ENCODE measurements at regions not wholly inside any gene's neighbourhood (a gene's known extent, or its start where the extent isn't known, plus 50 kb on each side); places are given as distances from the start of the nearest gene placed in this dataset.

- Histone ChIP-seq H3K4me1 (ENCODE audit: control insufficient read depth, insufficient read depth, low read length) (peaks cover 13% of the 10 kb centered on the region), H3K9ac (ENCODE audit: low read length in 2 of 2) (no peak overlapping the region), H3K27ac (ENCODE audit: low read length) (no peak overlapping the region), H3K4me3 (ENCODE audit: low read length in 2 of 2) (no peak overlapping the region), H3K27me3 (ENCODE audit: control insufficient read depth in 1 of 2, insufficient read depth in 2 of 2, low read length in 2 of 2) (no peaks in the 10 kb centered on the region), H3K36me3 (ENCODE audit: control insufficient read depth in 2 of 2, insufficient read depth in 2 of 2, low read length in 2 of 2) (peaks cover 0 to under 1% of the 10 kb centered on the region in 2 donors), H3K9me3 (ENCODE audit: control insufficient read depth in 2 of 2, low read length in 2 of 2) (no peaks in the 10 kb centered on the region)
Measured at GRCh38 chr7:131026297-131027000, 292.4 kb upstream of the KLF14 start.

DNA sequence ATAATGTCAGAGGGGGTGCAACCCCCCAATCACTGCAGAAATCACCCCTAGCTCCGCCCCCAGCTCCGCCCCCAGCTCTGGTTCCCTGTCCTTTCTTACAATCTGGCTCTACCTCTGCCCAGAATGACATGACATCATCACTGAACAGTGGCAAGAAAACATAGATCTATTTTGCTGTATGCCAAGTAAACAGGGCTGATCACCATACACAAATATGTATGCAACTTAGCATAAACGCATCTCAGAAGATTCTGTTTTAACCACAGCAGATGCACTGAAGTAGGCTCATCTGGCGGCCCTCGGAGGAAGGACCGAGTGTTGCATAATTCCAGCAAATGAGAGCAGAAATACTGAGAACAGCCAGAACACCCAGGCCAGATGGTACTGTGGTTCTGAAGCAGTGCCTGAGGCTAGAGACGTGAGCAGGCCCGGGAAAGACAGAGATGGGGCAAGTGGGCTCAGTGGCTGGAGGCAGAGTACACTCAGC lies 293.3 kb upstream of the KLF14 start:
- Histone ChIP-seq H3K4me3 (ENCODE audit: low read length in 2 of 2) (no peak overlapping the region), H3K36me3 (ENCODE audit: control insufficient read depth in 2 of 2, insufficient read depth in 2 of 2, low read length in 2 of 2) (no peaks in the 10 kb centered on the region), H3K27me3 (ENCODE audit: control insufficient read depth in 1 of 2, insufficient read depth in 2 of 2, low read length in 2 of 2) (no peaks in the 10 kb centered on the region), H3K9me3 (ENCODE audit: control insufficient read depth in 2 of 2, low read length in 2 of 2) (no peaks in the 10 kb centered on the region), H3K4me1 (ENCODE audit: control insufficient read depth, insufficient read depth, low read length) (peaks cover 8% of the 10 kb centered on the region), H3K9ac (ENCODE audit: low read length in 2 of 2) (no peak overlapping the region), H3K27ac (ENCODE audit: low read length) (no peak overlapping the region)

GRCh38 chr7:131028295-131028694 lies 294.3 kb upstream of the KLF14 start:
- Histone ChIP-seq H3K9me3 (ENCODE audit: control insufficient read depth in 2 of 2, low read length in 2 of 2) (no peaks in the 10 kb centered on the region), H3K27me3 (ENCODE audit: control insufficient read depth in 1 of 2, insufficient read depth in 2 of 2, low read length in 2 of 2) (no peaks in the 10 kb centered on the region), H3K27ac (ENCODE audit: low read length) (no peak overlapping the region), H3K4me3 (ENCODE audit: low read length in 2 of 2) (no peak overlapping the region), H3K4me1 (ENCODE audit: control insufficient read depth, insufficient read depth, low read length) (peaks cover 8% of the 10 kb centered on the region), H3K36me3 (ENCODE audit: control insufficient read depth in 2 of 2, insufficient read depth in 2 of 2, low read length in 2 of 2) (no peaks in the 10 kb centered on the region), H3K9ac (ENCODE audit: low read length in 2 of 2) (no peak overlapping the region)

DNA sequence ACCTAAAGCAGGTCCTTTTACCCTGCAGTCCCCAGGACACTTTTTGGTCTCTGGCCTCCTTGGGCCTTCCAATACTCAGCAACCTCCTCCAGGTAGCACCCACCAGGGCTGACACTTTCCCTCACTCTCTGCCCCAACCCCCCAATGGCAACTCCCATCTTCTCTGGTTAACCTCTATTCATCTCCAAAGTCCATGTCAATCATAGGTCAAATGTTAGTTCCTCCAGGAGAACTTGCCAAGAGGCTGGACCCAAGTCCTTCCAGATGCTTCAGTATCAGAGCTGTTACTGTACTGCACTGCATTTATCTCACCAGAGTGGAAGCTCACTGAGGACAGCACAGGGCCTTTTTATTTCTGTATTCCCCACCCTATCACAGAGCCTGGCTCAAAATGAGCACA lies 295.0 kb upstream of the KLF14 start:
- Histone ChIP-seq H3K4me3 (ENCODE audit: low read length in 2 of 2) (no peak overlapping the region), H3K27me3 (ENCODE audit: control insufficient read depth in 1 of 2, insufficient read depth in 2 of 2, low read length in 2 of 2) (no peaks in the 10 kb centered on the region), H3K9me3 (ENCODE audit: control insufficient read depth in 2 of 2, low read length in 2 of 2) (no peaks in the 10 kb centered on the region), H3K36me3 (ENCODE audit: control insufficient read depth in 2 of 2, insufficient read depth in 2 of 2, low read length in 2 of 2) (no peaks in the 10 kb centered on the region), H3K27ac (ENCODE audit: low read length) (no peak overlapping the region), H3K9ac (ENCODE audit: low read length in 2 of 2) (no peak overlapping the region), H3K4me1 (ENCODE audit: control insufficient read depth, insufficient read depth, low read length) (peaks cover 8% of the 10 kb centered on the region)

- no peaks in the 10 kb centered on the region for H3K27me3 ChIP-seq (ENCODE audit: control insufficient read depth in 1 of 2, insufficient read depth in 2 of 2, low read length in 2 of 2)
- H3K9me3 ChIP-seq (ENCODE audit: control insufficient read depth in 2 of 2, low read length in 2 of 2): no peaks in the 10 kb centered on the region
- no peak overlapping the region for H3K4me3 ChIP-seq (ENCODE audit: low read length in 2 of 2)
- H3K27ac ChIP-seq (ENCODE audit: low read length): no peak overlapping the region
- peaks cover 12% of the 10 kb centered on the region for H3K4me1 ChIP-seq (ENCODE audit: control insufficient read depth, insufficient read depth, low read length)
- H3K9ac ChIP-seq (ENCODE audit: low read length in 2 of 2): no peak overlapping the region
- H3K36me3 ChIP-seq (ENCODE audit: control insufficient read depth in 2 of 2, insufficient read depth in 2 of 2, low read length in 2 of 2): no peaks in the 10 kb centered on the region
Measured at GRCh38 chr7:131031099-131031868, 296.4 kb upstream of the MKLN1 start.

- no peaks in the 10 kb centered on the region for H3K9me3 ChIP-seq (ENCODE audit: control insufficient read depth in 2 of 2, low read length in 2 of 2)
- peaks cover 4% of the 10 kb centered on the region for H3K4me1 ChIP-seq (ENCODE audit: control insufficient read depth, insufficient read depth, low read length)
Measured at GRCh38 chr7:131032786-131033185, 294.9 kb upstream of the MKLN1 start.

GRCh38 chr7:131034166-131034881 lies 293.4 kb upstream of the MKLN1 start:
- H3K9me3 ChIP-seq (ENCODE audit: control insufficient read depth in 2 of 2, low read length in 2 of 2): no peaks in the 10 kb centered on the region
- H3K4me1 ChIP-seq (ENCODE audit: control insufficient read depth, insufficient read depth, low read length): peaks cover 6% of the 10 kb centered on the region
- no peak overlapping the region for H3K9ac ChIP-seq (ENCODE audit: low read length in 2 of 2)
- H3K4me3 ChIP-seq (ENCODE audit: low read length in 2 of 2): no peak overlapping the region
- H3K36me3 ChIP-seq (ENCODE audit: control insufficient read depth in 2 of 2, insufficient read depth in 2 of 2, low read length in 2 of 2): peaks cover 0 to 3% of the 10 kb centered on the region in 2 donors
- no peaks in the 10 kb centered on the region for H3K27me3 ChIP-seq (ENCODE audit: control insufficient read depth in 1 of 2, insufficient read depth in 2 of 2, low read length in 2 of 2)
- no peak overlapping the region for H3K27ac ChIP-seq (ENCODE audit: low read length)

More at GRCh38 chr7:131032786-131033185, 294.9 kb upstream of the MKLN1 start:
- H3K27ac ChIP-seq (ENCODE audit: low read length): no peak overlapping the region
- H3K4me3 ChIP-seq (ENCODE audit: low read length in 2 of 2): no peak overlapping the region
- H3K36me3 ChIP-seq (ENCODE audit: control insufficient read depth in 2 of 2, insufficient read depth in 2 of 2, low read length in 2 of 2): no peaks in the 10 kb centered on the region
- H3K9ac ChIP-seq (ENCODE audit: low read length in 2 of 2): no peak overlapping the region
- H3K27me3 ChIP-seq (ENCODE audit: control insufficient read depth in 1 of 2, insufficient read depth in 2 of 2, low read length in 2 of 2): no peaks in the 10 kb centered on the region

GRCh38 chr7:131035088-131035770 lies 292.4 kb upstream of the MKLN1 start:
- Histone ChIP-seq H3K9ac (ENCODE audit: low read length in 2 of 2) (no peak overlapping the region), H3K36me3 (ENCODE audit: control insufficient read depth in 2 of 2, insufficient read depth in 2 of 2, low read length in 2 of 2) (peaks cover 0 to 3% of the 10 kb centered on the region in 2 donors), H3K4me1 (ENCODE audit: control insufficient read depth, insufficient read depth, low read length) (peaks cover 6% of the 10 kb centered on the region), H3K4me3 (ENCODE audit: low read length in 2 of 2) (no peak overlapping the region), H3K27ac (ENCODE audit: low read length) (no peak overlapping the region), H3K9me3 (ENCODE audit: control insufficient read depth in 2 of 2, low read length in 2 of 2) (no peaks in the 10 kb centered on the region), H3K27me3 (ENCODE audit: control insufficient read depth in 1 of 2, insufficient read depth in 2 of 2, low read length in 2 of 2) (no peaks in the 10 kb centered on the region)

DNA sequence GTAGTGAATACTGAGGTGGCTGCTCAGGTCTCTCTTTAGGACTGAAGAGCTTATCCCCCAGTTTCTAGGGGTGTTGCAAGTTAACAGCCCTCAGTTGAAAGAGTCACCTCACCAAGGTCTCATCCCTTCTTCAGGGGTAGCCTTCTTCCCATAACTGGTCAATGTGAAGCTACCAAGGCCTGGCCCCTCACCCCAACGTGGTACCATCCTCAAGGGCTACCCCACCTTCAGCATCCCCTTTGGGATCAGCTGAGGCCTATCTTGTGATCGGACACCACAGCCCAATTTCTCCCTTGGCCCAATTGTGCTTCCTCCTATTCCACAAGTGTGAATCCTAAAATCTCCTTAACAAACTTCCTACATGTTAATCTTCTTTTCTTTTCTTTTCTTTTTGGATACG lies 289.5 kb upstream of the MKLN1 start:
- Histone ChIP-seq H3K27me3 (ENCODE audit: control insufficient read depth in 1 of 2, insufficient read depth in 2 of 2, low read length in 2 of 2) (no peaks in the 10 kb centered on the region), H3K9ac (ENCODE audit: low read length in 2 of 2) (no peak overlapping the region), H3K4me3 (ENCODE audit: low read length in 2 of 2) (no peak overlapping the region), H3K9me3 (ENCODE audit: control insufficient read depth in 2 of 2, low read length in 2 of 2) (no peaks in the 10 kb centered on the region), H3K4me1 (ENCODE audit: control insufficient read depth, insufficient read depth, low read length) (peaks cover 10% of the 10 kb centered on the region), H3K27ac (ENCODE audit: low read length) (no peak overlapping the region), H3K36me3 (ENCODE audit: control insufficient read depth in 2 of 2, insufficient read depth in 2 of 2, low read length in 2 of 2) (peaks cover 0 to 3% of the 10 kb centered on the region in 2 donors)

DNA sequence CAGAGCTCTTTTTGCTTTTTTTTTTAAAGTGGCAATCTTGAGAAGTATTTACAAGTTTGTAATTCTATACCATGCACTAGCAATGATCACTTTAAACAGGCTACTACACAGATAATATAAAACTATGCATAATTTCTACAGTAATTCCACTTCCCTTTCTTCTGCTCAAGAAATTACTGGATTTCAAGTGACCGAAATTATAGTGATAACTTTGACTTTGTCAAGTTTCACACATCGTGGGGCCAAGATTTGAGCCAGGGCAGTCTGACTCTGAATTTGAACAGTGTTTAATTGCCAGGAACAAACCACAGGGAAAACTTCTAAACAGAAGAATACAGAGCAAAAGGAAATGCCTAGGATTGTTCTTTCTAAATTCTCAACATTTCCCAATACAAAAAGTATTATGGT lies 288.3 kb upstream of the MKLN1 start:
- Histone ChIP-seq H3K36me3 (ENCODE audit: control insufficient read depth in 2 of 2, insufficient read depth in 2 of 2, low read length in 2 of 2) (peaks cover 0 to 3% of the 10 kb centered on the region in 2 donors), H3K4me1 (ENCODE audit: control insufficient read depth, insufficient read depth, low read length) (peaks cover 8% of the 10 kb centered on the region), H3K27ac (ENCODE audit: low read length) (no peak overlapping the region), H3K9ac (ENCODE audit: low read length in 2 of 2) (no peak overlapping the region), H3K4me3 (ENCODE audit: low read length in 2 of 2) (no peak overlapping the region), H3K27me3 (ENCODE audit: control insufficient read depth in 1 of 2, insufficient read depth in 2 of 2, low read length in 2 of 2) (no peaks in the 10 kb centered on the region), H3K9me3 (ENCODE audit: control insufficient read depth in 2 of 2, low read length in 2 of 2) (no peaks in the 10 kb centered on the region)

Data from stomach smooth muscle (tissue), 2 donors.